Activated effector memory CD4-positive, alpha-beta T cell treated with anti-CD3 and anti-CD28 coated beads, Interleukin-2, amount 50 U/mL, for 16 hours (primary cell): ENCODE measurements at regions not wholly inside any gene's neighbourhood (a gene's known extent, or its start where the extent isn't known, plus 50 kb on each side); places are given as distances from the start of the nearest gene placed in this dataset.
"Not testable (repeated sequence)": the region's sequence is repeated elsewhere in the genome, so short reads cannot be mapped to it uniquely, and the experiment has no call there.

Source experiments
- DNase-seq: peaks from one replicate; pipeline ENCODE4 v3.0.0-alpha.2; 2020

DNA sequence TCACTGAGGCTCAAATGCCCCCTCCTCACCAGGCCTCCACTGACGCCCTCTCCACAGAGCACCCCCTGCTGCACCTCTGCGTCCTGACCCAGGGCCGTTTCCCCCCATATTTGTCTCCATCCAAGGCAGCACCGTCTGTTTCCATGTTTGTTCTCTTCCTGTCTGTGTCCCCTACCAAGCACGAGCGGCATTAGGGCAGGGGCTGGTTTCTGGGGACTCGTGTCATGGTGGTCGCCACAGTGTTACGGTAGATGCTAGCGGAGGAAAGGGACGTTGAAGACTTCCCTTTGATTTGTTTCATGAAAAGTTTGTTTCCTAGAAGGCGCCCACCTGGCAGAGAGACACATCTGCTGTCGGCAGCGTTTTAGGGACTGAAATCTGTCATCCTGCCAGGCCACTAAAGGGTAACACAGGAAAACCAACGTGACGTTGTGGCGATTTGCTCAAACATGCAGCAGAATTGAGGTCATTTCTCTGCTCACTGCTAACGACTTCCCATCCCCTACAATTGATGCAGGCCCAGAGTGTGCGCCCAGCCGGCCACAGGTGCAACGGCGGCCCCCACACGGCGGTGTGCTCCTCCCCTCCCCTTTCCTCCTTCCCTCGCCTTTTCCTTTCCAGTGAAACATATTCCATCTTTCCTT, 79.3 kb upstream of the IRX4 start:
- no peak for DNase-seq

DNA sequence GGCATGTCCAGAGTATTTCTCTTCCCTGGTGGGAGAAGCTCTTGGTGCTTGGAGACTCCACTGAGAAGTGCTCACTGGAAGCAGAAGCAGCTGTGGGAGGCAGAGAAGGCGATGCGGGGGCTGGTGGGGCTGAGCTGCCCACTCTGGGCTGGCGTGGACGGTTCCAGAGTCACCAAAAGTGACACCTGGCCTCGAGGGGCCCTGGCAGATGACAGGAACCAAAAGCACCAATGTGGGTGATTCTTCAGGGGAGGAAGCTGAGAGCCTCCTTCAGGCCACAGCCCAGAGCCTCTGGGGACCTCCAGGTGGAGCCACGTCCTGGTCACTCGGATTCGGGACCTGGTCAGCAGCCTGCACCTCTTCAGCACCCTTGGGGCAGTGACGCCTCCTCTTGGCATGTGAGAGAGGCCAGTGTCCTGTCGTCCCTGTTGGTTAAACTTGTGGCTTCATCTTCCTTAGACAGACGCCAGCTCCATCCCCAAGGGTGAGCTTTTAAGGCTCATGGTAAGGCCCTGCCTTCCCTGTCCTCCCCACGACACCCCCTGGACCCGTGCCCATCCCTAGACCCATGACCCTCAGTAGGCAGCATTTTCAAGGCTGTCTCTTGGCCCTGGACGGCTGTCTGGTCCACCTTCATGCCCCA, 78.7 kb upstream of the IRX4 start:
- no peak for DNase-seq

DNA sequence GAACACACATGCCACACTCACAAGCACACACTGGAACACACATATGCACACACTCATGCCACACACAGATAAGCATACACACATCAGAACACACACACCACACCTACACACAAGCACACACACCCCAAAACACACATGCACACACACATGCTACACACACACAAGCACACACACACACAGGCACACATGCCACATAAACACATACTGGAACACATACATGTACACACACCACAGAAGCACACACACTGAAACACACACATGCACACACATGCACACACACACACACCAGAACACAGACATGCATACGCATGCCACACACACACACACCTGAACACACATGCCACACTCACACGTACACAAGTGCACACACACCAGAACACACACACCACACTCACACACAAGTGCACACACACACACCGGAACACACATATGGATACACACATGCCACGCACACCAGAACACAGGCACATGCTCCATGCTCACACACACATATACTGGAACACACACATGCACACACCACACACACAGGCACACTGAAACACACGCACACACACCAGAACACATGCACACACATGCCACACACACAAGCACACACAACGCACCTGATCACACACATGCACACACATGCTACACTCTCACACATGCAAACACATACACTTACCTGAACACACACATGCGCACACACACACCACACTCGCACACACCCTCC, 78.0 kb upstream of the IRX4 start:
- no peak for DNase-seq

- DNase-seq = no peak
These were observed 77.2 kb upstream of the IRX4 start for GRCh38 chr5:1959725-1960581.

- DNase-seq = no peak
These were observed 76.5 kb upstream of the IRX4 start for GRCh38 chr5:1959231-1959630.

DNA sequence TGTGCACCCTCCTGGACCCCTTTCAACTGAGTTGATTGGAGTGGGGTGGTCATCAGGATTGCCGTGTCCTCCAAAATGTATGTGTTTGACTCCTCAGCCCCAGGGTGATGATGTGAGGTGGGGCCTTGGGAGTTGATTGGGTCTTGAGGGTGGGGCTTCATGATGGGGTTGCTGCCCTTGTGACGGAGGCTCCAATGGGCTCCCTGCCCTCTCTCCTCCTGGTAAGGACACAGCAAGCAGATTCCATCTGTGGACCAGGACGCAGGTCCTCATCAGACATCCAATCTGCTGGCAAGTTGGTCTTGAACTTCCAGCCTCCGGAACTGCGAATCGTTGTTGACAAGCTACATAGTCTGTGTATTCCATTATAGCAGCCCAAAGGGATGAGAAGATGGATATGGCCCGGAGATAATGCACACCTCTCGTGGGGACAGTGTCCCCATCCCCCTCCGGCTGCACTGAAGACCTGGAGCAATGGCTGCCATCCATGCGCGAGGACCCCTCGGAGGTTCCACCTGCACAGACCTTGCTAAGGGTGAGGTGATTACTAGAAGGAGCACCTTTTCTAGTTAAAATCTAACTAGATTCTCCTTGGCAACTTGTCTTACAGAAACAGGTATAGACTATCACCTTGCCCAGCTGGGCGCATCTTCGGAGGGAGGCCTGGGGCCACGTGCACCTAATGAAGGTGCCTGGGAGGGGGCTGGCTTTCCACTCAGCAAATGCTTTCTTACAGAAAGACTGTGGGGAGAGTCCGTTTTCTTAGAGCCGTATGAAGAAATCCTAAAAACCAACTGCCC, 75.7 kb upstream of the IRX4 start:
- DNase-seq = no peak

GRCh38 chr5:1955586-1955985, 72.9 kb upstream of the IRX4 start:
- DNase-seq = no peak

DNA sequence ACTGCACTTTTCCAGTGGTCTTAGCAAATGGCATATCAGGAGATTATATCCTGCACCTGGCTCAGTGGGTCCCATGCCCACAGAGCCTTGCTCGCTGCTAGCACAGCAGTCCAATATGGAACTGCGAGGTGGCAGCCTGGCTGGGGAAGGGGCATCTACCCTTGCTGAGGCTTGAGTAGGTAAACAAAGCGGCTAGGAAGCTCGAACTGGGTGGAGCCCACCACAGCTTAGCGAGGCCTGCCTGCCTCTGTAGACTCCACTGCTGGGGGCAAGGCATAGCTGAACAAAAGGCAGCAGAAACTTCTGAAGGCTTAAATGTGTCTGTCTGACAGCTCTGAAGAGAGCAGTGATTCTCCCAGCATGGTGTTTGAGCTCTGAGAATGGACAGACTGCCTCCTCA, 71.0 kb upstream of the IRX4 start:
- DNase-seq = not testable (repeated sequence)

GRCh38 chr5:1952444-1953099, 69.8 kb upstream of the IRX4 start:
- no peak for DNase-seq

DNA sequence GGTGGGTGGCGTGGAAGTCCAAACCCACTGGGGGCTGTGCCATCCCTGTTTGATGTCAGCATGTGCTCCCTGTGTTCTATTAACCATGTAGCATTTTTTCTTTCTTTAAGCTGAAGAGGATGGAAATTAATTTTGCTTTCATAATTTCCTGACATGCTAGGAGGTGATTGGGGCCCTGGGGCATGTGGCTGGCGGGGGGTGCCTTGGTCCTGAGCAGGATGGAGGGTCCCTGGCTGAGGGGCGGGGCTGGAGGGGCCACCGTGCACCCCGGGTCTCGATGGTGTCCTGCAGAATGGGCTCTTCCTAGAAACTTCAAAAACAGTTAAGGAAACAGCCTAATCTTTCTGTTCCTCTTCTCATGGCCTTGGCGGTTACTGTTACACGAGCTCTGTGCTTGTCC, 69.3 kb upstream of the IRX4 start:
- DNase-seq = no peak

DNA sequence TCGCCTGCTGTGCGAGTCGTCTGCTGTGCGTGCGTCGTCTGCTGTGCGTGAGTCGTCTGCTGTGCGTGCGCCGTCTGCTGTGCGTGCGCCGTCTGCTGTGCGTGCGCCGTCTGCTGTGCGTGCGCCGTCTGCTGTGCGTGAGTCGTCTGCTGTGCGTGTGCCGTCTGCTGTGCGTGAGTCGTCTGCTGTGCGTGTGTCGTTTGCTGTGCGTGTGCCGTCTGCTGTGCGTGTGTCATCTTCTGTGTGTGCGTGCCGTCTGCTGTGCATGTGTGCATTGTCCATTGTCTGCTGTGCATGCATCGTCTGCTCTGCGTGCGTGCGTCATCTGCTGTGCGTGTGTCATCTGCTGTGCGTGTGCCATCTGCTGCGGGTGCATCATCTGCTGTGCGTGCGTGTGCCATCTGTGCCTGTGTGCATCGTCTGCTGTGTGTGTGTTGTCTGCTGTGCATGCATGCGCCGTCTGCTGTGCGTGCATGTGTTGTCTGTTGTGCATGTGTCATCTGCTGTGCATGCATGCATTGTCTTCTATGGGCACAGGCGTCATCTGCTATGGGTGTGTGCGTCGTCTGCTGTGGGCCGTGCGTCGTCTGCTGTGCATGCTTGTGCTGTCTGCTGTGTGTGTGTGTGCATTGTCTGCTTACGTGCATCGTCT, 68.6 kb upstream of the IRX4 start:
- DNase-seq = no peak

DNA sequence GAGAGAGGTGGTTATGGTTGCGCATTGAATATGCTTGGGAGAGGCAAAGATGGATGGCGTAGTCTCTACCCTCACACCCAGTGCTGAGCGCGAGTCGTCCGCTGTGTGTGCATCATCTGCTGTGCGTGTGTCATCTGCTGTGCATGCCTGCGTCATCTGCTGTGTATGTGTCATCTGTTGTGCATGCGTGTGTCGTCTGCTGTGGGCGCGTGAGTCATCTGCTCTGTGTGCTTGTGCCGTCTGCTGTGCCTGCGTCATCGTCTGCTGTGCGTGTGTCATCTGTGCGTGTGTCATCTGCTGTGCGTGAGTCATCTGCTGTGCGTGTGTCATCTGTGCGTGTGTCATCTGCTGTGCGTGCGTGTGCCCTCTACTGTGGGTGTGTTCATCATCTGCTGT, 68.0 kb upstream of the IRX4 start:
- no peak for DNase-seq

DNA sequence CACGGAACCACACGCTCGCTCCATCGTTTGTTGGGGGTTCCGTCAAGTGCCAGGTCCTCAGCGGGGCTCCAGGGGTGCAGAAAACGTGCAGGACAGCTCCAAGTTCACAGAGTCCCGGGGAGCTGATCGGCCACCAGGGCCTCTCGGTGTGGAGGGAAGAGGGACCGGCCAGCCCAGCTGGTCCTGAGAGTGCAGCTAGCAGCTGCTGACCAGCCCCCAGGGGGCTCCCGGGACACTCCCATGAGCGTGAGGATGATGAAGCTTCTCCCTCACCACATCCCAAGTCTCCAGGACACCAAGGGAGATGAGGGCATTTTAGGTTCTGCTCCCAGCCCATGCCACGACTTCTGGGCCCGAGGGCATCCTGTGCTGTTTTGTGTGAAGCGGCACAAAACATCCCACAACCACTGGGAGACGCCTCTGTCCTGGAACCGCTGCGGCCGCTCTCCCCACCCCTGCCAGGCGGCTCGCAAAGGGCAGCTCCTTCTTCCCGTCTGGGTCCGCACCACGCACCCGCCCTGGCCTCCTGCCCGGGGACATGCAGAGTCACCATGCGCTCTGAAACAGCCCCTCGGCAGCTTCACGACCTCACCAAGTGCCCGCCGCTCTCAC, 67.5 kb upstream of the IRX4 start:
- no peak for DNase-seq

DNA sequence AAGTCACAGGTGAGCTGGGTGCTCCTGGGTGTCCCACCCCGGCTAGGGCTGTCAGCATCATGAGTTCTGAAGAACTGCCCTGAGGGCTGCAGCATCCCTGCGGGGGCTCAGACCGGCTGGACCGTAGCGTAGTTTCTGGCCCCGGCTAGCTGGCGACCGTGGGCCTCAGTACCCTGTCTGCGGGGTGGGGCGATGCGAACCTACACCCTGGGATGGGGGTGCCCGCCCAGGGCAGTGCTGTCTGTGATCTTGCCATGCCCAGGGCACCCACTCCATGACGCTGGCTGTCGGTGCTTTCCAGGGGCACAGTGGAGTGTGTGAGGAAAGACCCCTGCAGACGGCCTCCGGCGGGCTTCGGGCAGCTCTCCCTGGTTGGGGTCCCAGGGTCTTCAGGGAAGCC, 66.5 kb upstream of the IRX4 start:
- DNase-seq = no peak

GRCh38 chr5:1948663-1949191, 66.0 kb upstream of the IRX4 start:
- DNase-seq = no peak

DNA sequence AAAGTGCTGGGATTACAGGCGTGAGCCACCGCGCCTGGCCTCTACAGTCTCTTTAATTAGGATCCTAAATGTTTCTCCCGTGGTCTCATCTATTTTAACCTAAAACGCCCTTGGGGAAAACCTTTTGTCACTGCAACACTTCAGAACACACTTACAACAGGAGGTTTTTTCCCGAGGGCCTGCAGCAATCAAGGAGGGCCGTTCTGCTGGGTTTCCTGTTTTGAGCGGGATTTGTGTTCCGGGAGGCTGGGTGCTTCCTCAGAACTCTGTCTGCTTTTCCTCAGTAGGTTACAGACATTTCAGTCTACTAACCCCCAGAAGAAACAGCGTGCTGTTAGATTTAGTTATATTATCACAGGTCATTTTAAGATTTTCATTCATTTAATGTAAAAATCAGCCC, 65.4 kb upstream of the IRX4 start:
- no peak for DNase-seq

GRCh38 chr5:1946776-1947175, 64.1 kb upstream of the IRX4 start:
- DNase-seq = no peak

DNA sequence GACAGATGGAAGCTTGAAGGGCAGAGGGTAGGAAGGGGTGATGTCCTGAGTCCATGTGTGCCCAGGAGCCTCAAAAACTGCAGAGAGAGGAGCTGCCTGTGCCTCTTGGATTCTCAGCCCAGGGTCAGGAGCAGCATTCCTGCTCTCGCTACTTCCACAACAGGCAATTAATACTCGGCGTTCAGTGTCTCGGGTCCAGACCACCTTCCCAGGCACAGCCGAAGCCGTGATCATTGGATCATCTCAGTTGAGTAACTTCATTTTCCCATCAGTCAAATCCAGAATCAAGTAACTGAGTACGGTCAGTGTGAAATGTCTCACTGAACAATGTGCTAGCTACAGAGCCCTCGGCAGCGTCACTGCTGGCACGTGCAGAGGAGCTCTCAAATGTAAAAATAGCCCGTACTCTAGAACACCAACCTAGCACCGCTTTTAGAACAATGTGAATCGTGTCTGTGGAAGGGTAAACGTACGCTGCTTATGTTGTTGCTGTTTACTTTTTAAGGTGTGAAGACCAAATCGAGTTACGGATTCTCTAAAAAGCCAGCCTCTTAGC, 63.5 kb upstream of the IRX4 start:
- DNase-seq = no peak

GRCh38 chr5:1945606-1946005, 62.9 kb upstream of the IRX4 start:
- DNase-seq = no peak

DNA sequence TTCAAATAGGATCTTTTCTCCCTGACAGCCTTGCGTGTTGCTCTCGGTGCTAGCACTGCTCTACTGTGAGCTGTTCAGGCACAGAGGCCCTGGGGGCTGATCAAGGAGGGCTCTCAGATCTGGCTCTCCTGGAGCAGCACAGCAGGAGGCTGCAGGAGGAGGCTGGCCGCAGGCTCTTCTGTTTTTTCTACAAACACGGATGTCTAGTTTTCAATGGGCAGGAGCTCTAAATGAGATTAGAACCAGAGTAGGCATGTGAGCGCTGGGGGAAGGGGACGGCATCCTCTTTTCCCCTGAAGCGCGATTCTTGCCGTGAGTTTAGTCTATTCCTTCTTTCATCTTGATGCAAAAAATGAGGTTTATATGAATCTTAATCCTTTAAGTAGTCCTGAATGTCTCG, 61.7 kb upstream of the IRX4 start:
- DNase-seq = no peak

DNA sequence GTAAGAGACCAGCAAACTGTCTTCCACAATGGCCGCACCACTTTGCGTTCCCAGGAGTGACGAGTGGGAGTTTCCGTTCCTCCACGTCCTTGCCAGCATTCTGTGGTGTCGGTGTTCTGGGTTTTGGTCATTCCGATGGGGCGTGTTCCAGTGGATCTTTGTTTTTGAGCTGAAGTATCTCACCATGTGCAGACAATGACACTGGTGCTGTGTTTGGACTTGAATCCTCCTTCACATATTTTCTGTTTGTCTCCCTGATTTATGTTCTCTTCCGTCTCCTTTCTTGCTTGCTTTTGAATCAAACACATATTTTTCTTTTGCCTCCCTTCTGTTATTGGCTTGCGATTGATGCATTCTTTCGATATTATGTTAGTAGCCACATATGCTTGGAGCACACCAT, 60.8 kb upstream of the IRX4 start:
- no peak for DNase-seq
